ENCODE measurements at regions not wholly inside any gene's neighbourhood (a gene's known extent, or its start where the extent isn't known, plus 50 kb on each side); places are given as distances from the start of the nearest gene placed in this dataset.
A peak's percentile ranks its signal among the peaks of the same experiment; 100 is the strongest.

- Histone ChIP-seq H3K4me3 (no peak overlapping the region), H3K36me3 (no peaks in the 10 kb centered on the region), H3K4me1 (no peaks in the 10 kb centered on the region), H3K9me3 (no peaks in the 10 kb centered on the region), H3K27me3 (no peaks in the 10 kb centered on the region), H3K27ac (no peak overlapping the region)
- DNase-seq (no peak), ATAC-seq (no peak)
- in situ Hi-C loops (cut with MboI; ENCODE audit: low sequenced_read_pairs in 4 of 4) (no loop called here), intact Hi-C loops (cut with DNase I; ENCODE audit: low total_unique reads) (no loop called here)
- TF ChIP-seq POLR2A (IDR thresholded peaks at IDR 0.05) (no peak), CTCF (IDR thresholded peaks at IDR 0.05 in 4 of 5, conservative IDR thresholded peaks at IDR 0.05 in 1 of 5) (no peak)
Observed at GRCh38 chr9:95763006-95763405, 112.5 kb upstream of the ERCC6L2 start.

GRCh38 chr9:95762322-95762721 is 113.2 kb upstream of the ERCC6L2 start:
- ATAC-seq, result no peak
- in situ Hi-C loops (cut with MboI; ENCODE audit: low sequenced_read_pairs in 4 of 4), result no loop called here
- Histone ChIP-seq H3K27ac (no peak overlapping the region), H3K27me3 (no peaks in the 10 kb centered on the region), H3K36me3 (no peaks in the 10 kb centered on the region), H3K4me3 (no peak overlapping the region), H3K4me1 (no peaks in the 10 kb centered on the region), H3K9me3 (no peaks in the 10 kb centered on the region)
- TF ChIP-seq CTCF (IDR thresholded peaks at IDR 0.05 in 4 of 5, conservative IDR thresholded peaks at IDR 0.05 in 1 of 5) (no peak), POLR2A (IDR thresholded peaks at IDR 0.05) (no peak)
- no peak for DNase-seq
- intact Hi-C loops (cut with DNase I; ENCODE audit: low total_unique reads), result no loop called here

- no peaks in the 10 kb centered on the region for H3K27me3 ChIP-seq
- in situ Hi-C loops (cut with MboI; ENCODE audit: low sequenced_read_pairs in 4 of 4), result no loop called here
- no peak for TF ChIP-seq CTCF (IDR thresholded peaks at IDR 0.05 in 4 of 5, conservative IDR thresholded peaks at IDR 0.05 in 1 of 5)
- no peak for TF ChIP-seq POLR2A (IDR thresholded peaks at IDR 0.05)
Observed at GRCh38 chr9:95760791-95761190, 114.7 kb upstream of the ERCC6L2 start.

GRCh38 chr9:95757439-95757838 is 118.1 kb upstream of the ERCC6L2 start:
- Histone ChIP-seq H3K9me3 (no peaks in the 10 kb centered on the region), H3K27ac (peak overlapping the region in 3 of 4 donors; percentile 24 to 55 (median 24)), H3K27me3 (no peaks in the 10 kb centered on the region), H3K4me3 (no peak overlapping the region), H3K36me3 (no peaks in the 10 kb centered on the region), H3K4me1 (peaks cover 0 to 12% of the 10 kb centered on the region in 2 donors)
- DNase-seq (no peak), ATAC-seq (no peak)
- intact Hi-C loops (cut with DNase I; ENCODE audit: low total_unique reads) (no loop called here), in situ Hi-C loops (cut with MboI; ENCODE audit: low sequenced_read_pairs in 4 of 4) (no loop called here)
- TF ChIP-seq POLR2A (IDR thresholded peaks at IDR 0.05) (no peak), CTCF (IDR thresholded peaks at IDR 0.05 in 4 of 5, conservative IDR thresholded peaks at IDR 0.05 in 1 of 5) (no peak)

More at GRCh38 chr9:95760791-95761190, 114.7 kb upstream of the ERCC6L2 start:
- no peak for DNase-seq
- Histone ChIP-seq H3K27ac (no peak overlapping the region), H3K36me3 (no peaks in the 10 kb centered on the region), H3K4me3 (no peak overlapping the region), H3K4me1 (peaks cover 0 to 3% of the 10 kb centered on the region in 2 donors), H3K9me3 (no peaks in the 10 kb centered on the region)
- intact Hi-C loops (cut with DNase I; ENCODE audit: low total_unique reads), result no loop called here
- no peak for ATAC-seq

- Histone ChIP-seq H3K4me3 (no peak overlapping the region), H3K27me3 (no peaks in the 10 kb centered on the region), H3K27ac (peak overlapping the region; percentile 13 to 59 (median 28)), H3K4me1 (peaks cover 0 to 12% of the 10 kb centered on the region in 2 donors), H3K9me3 (no peaks in the 10 kb centered on the region), H3K36me3 (no peaks in the 10 kb centered on the region)
- DNase-seq, result no peak
- in situ Hi-C loops (cut with MboI; ENCODE audit: low sequenced_read_pairs in 4 of 4) (no loop called here), intact Hi-C loops (cut with DNase I; ENCODE audit: low total_unique reads) (no loop called here)
- TF ChIP-seq CTCF (IDR thresholded peaks at IDR 0.05 in 4 of 5, conservative IDR thresholded peaks at IDR 0.05 in 1 of 5), result no peak
- TF ChIP-seq POLR2A (IDR thresholded peaks at IDR 0.05), result no peak
- ATAC-seq, result peak; percentile 75 to 76
Observed at GRCh38 chr9:95756986-95757385, 118.5 kb upstream of the ERCC6L2 start.

Data from gastrocnemius medialis (tissue), 4 donors.